Activated CD4-positive, alpha-beta T cell treated with anti-CD3 and anti-CD28 coated beads, Interleukin-10, Interleukin-2, amounts not matched to agents 100 ng/mL and 50 ng/mL, durations not matched to agents 16 hours and 8 hours (primary cell): ENCODE measurements at regions not wholly inside any gene's neighbourhood (a gene's known extent, or its start where the extent isn't known, plus 50 kb on each side); places are given as distances from the start of the nearest gene placed in this dataset.
"Not testable (repeated sequence)": the region's sequence is repeated elsewhere in the genome, so short reads cannot be mapped to it uniquely, and the experiment has no call there.

Source experiments
- DNase-seq: peaks from one replicate; pipeline ENCODE4 v3.0.0-alpha.2; 2020

GRCh38 chr5:53219610-53220009, 110.1 kb upstream of the MOCS2 start:
- no peak for DNase-seq

GRCh38 chr5:53233645-53234405, 124.3 kb upstream of the MOCS2 start:
- DNase-seq = no peak

GRCh38 chr5:53236683-53237082, 127.1 kb upstream of the MOCS2 start:
- DNase-seq = no peak

- DNase-seq = no peak
Observed at GRCh38 chr5:53237876-53238275, 128.3 kb upstream of the MOCS2 start.

GRCh38 chr5:53239301-53239990, 129.9 kb upstream of the MOCS2 start:
- no peak for DNase-seq

- DNase-seq = no peak
Observed at GRCh38 chr5:53240661-53241060, 131.1 kb upstream of the MOCS2 start.

- no peak for DNase-seq
Observed at GRCh38 chr5:53241572-53241971, 132.0 kb upstream of the MOCS2 start.

- no peak for DNase-seq
Observed at GRCh38 chr5:53243403-53243802, 133.8 kb upstream of the MOCS2 start.

GRCh38 chr5:53246042-53246836, 136.7 kb upstream of the MOCS2 start:
- DNase-seq = no peak

GRCh38 chr5:53249529-53250200, 140.1 kb upstream of the MOCS2 start:
- no peak for DNase-seq

GRCh38 chr5:53250201-53250550, 140.6 kb upstream of the MOCS2 start:
- DNase-seq = no peak

- peak; percentile 29 for DNase-seq
Observed at GRCh38 chr5:53253421-53253871, 143.9 kb upstream of the MOCS2 start.

- DNase-seq = no peak
Observed at GRCh38 chr5:53256746-53257145, 147.2 kb upstream of the MOCS2 start.

GRCh38 chr5:53257806-53258373, 148.3 kb upstream of the MOCS2 start:
- no peak for DNase-seq

GRCh38 chr5:53259176-53259575, 149.6 kb upstream of the MOCS2 start:
- no peak for DNase-seq

- no peak for DNase-seq
Observed at GRCh38 chr5:53260446-53260845, 150.9 kb upstream of the MOCS2 start.

GRCh38 chr5:53261245-53261644, 151.7 kb upstream of the MOCS2 start:
- no peak for DNase-seq

GRCh38 chr5:53262348-53262970, 152.9 kb upstream of the MOCS2 start:
- no peak for DNase-seq

- DNase-seq = no peak
Observed at GRCh38 chr5:53263151-53263550, 153.6 kb upstream of the MOCS2 start.

GRCh38 chr5:53265043-53265442, 155.5 kb upstream of the MOCS2 start:
- no peak for DNase-seq

GRCh38 chr5:53268241-53268640, 158.7 kb upstream of the MOCS2 start:
- DNase-seq = not testable (repeated sequence)

GRCh38 chr5:53275666-53276065, 166.1 kb upstream of the MOCS2 start:
- no peak for DNase-seq
